CD4-positive, alpha-beta T cell treated with Interleukin-21 for 1 hour (primary cell): ENCODE measurements at regions not wholly inside any gene's neighbourhood (a gene's known extent, or its start where the extent isn't known, plus 50 kb on each side); places are given as distances from the start of the nearest gene placed in this dataset.
"Not testable (repeated sequence)": the region's sequence is repeated elsewhere in the genome, so short reads cannot be mapped to it uniquely, and the experiment has no call there.

Source experiments
- DNase-seq: peaks from one replicate; pipeline ENCODE4 v3.0.0-alpha.2; 2020

- peak; percentile 72 for DNase-seq
Measured at GRCh38 chr7:25069900-25070443, 55.1 kb downstream of the CYCS start.

DNA sequence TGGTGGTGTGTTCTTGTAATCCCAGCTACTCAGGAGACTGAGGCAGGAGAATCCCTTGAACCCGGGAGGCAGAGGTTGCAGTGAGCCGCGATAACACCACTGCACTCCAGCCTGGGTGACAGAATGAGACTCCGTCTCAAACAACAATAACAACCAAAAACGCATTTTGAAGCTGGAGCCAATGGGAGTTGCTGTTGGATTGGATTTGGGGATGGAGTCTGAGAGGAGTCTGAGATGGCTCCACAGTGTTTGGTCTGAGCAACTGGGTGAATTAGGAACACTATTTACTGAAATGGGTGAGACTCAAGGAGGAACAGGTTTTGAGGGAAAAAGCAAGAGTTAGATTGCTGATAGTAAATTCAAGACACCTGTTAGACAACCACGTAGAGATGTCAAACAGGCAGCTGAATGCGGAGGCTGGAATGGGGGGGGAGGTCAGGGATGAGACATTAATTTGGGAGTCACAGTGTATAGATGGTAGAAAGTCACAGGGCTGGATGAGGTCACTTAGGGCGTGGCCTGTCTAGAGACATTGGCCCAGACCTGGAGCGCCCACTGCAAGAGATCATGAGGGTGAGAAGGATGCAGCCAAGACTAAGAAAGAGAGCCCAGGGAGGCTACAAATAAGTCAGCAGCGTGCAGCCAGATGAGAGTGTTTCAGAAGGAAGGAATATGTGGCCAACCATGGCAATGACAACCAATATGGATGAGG is 56.4 kb downstream of the CYCS start:
- DNase-seq, result no peak

DNA sequence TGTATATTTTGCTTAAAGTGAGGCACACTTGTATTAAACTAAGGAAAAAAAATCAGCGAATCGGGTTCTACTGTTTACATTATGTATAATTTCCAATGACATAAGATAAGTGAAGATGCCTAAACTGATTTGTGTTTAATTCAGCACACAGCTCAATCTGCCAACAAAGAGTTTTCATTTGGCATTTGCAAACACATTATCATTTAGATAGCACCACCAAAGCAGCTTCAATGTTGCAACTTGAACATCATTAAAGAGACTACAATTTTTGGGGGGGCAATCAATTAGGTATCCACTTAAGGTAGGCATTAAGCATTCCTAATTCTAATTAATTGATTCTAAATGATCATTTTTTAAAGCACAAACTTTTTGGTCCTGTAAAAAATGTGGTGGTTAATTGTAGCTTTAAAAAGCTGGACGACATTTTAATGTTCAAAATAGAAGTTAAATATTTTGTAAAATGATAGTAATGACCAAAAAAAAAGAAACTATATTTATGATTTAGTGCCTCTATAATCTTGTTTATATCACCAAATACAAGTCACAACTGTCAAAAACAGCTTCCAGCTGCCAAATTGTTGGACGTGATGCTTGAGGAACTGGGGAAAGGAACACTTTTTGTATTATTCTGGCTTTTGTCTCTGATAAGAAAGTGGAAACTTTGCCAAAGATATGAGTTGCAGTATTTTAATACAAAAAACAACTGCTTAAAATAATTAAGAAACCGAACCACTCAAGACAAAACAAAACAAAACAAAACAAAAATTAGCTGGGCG is 57.1 kb downstream of the CYCS start:
- DNase-seq, result no peak

- DNase-seq, result no peak
Measured at GRCh38 chr7:25066253-25066652, 58.8 kb downstream of the CYCS start.

DNA sequence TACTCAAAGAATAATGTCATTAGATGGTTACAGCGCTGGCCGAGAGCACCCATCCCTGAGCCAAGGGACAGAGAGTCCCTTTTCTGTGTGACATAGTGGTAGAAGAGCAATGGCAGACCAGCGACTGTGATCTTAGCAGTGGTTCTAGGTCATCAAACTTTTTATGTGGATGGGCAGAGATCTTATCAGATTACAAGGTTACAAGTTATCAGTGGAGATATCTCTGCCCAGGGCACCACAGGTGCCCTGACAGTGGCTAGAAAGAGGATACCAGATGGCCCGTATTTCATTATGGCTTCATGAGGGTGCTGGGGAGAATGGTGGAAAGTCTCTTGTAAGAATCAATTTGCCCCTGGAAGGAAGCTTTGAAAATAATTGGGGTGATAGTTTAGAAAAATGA is 62.7 kb downstream of the CYCS start:
- no peak for DNase-seq

- no peak for DNase-seq
Measured at GRCh38 chr7:25060487-25061055, 64.5 kb downstream of the CYCS start.

DNA sequence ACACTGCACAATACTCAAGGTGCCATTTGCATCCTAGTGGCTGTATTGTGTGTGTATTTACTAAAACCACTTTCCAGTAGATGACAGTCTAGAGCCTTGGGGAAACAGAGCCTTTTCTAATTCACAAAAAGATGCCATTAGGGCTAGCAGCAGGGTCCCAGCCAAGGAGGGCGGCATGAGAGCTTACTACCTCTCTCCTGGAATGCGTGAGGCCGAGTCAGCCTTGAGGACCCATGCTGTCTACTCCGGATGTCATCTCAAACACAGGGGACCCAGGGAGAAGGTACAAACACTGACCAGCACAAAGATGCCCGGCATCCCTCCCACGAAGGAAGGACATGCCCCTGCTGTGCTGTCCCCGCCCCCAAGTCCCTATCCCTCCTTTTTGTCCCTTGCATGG is 65.5 kb downstream of the CYCS start:
- no peak for DNase-seq

DNA sequence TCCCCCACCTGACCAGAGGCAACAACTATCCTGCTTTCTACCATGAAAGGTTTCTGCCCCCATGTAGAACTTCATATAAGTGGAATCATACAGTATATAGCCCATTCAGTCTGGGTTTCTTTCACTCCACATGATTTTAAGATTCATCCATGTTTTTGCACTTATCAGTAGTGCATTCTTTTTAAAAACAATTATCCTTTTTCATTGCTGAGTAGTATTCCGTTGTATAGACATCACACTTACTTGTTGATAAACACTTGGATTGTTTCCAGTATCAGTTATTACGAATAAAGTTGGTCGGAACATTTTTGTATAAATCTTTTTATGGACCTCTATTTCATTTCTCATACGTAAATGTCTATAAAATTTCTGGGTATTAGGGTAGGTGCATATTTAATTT is 68.7 kb downstream of the CYCS start:
- no peak for DNase-seq

- no peak for DNase-seq
Measured at GRCh38 chr7:25055520-25056220, 69.4 kb downstream of the CYCS start.

GRCh38 chr7:25054819-25055519 is 70.1 kb downstream of the CYCS start:
- DNase-seq, result no peak

- no peak for DNase-seq
Measured at GRCh38 chr7:25050223-25050622, 70.2 kb upstream of the OSBPL3 start.

GRCh38 chr7:25048444-25048834 is 68.5 kb upstream of the OSBPL3 start:
- no peak for DNase-seq

GRCh38 chr7:25047571-25048443 is 67.8 kb upstream of the OSBPL3 start:
- not testable (repeated sequence) for DNase-seq

- DNase-seq, result no peak
Measured at GRCh38 chr7:25037325-25037724, 57.3 kb upstream of the OSBPL3 start.

- DNase-seq, result no peak
Measured at GRCh38 chr7:25035274-25035673, 55.3 kb upstream of the OSBPL3 start.

- no peak for DNase-seq
Measured at GRCh38 chr7:25034136-25034535, 54.2 kb upstream of the OSBPL3 start.

GRCh38 chr7:25032774-25033743 is 53.1 kb upstream of the OSBPL3 start:
- DNase-seq, result no peak

- DNase-seq, result no peak
Measured at GRCh38 chr7:25031432-25031831, 51.5 kb upstream of the OSBPL3 start.

DNA sequence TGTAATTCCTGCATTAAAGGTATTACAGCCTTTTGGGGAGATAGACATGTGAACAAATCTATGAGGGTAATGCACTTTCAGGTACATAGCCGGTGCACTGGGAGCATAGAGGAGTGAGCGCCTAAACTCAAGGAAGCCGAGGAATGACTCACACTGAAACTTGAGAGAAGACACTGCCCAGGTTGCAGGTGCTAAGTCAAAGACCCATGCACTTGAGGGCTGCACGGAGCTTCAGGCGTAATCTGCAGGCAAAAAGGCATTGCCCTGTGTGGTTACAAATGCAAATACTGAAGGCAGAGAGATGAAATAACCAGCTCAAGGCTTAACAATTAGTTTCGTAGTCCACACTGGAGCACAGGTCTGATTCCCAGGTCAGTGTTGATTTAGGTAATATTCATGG is 51.0 kb upstream of the OSBPL3 start:
- no peak for DNase-seq
